MM.1S (cell line): ENCODE measurements at regions not wholly inside any gene's neighbourhood (a gene's known extent, or its start where the extent isn't known, plus 50 kb on each side); places are given as distances from the start of the nearest gene placed in this dataset.
A peak's percentile ranks its signal among the peaks of the same experiment; 100 is the strongest.

Experiments
- DNase-seq: peaks from one replicate; pipeline ENCODE4 v3.0.0-alpha.2; 2015
- H2AFZ ChIP-seq: fragments of 300-600 bp; sonication (generic); 2 replicates; pipeline ENCODE4 v1.6.0; 2016; ENCODE audit warnings: antibody characterized with exemption, low read length
- H3F3A ChIP-seq: fragments of 300-600 bp; sonication (generic); 2 replicates; pipeline ENCODE4 v1.6.1; 2016; ENCODE audit warnings: mild to moderate bottlenecking, antibody characterized with exemption, low read length, moderate library complexity, mixed read lengths; ENCODE audit not compliant: insufficient read depth
- H3K27ac ChIP-seq: fragments of 300-600 bp; sonication (generic); 2 replicates; pipeline ENCODE4 v1.5.1; 2016; ENCODE audit warnings: mild to moderate bottlenecking, low read length
- H3K27me3 ChIP-seq: fragments of 300-600 bp; sonication (generic); replicated peaks from 2 replicates; pipeline ENCODE4 v1.6.0; 2016; ENCODE audit warnings: low read length; ENCODE audit not compliant: insufficient read depth
- H3K36me3 ChIP-seq: fragments of 300-600 bp; sonication (generic); replicated peaks from 2 replicates; pipeline ENCODE4 v1.6.1; 2016; ENCODE audit warnings: mild to moderate bottlenecking, low read length, mixed read lengths; ENCODE audit not compliant: insufficient read depth
- H3K4me1 ChIP-seq: fragments of 300-600 bp; sonication (generic); 2 replicates; pipeline ENCODE4 v1.6.1; 2016; ENCODE audit warnings: low read length, mixed read lengths
- H3K4me2 ChIP-seq: fragments of 300-600 bp; sonication (generic); 2 replicates; pipeline ENCODE4 v1.6.0; 2016; ENCODE audit warnings: low read depth, low read length
- H3K4me3 ChIP-seq: fragments of 300-600 bp; sonication (generic); 2 replicates; pipeline ENCODE4 v1.5.1; 2016; ENCODE audit warnings: low read length, mixed read lengths
- H3K79me2 ChIP-seq: fragments of 300-600 bp; sonication (generic); 2 replicates; pipeline ENCODE4 v1.6.1; 2016; ENCODE audit warnings: mixed run types, low read length, mixed read lengths
- H3K9ac ChIP-seq: fragments of 300-600 bp; sonication (generic); 2 replicates; pipeline ENCODE4 v1.6.1; 2016; ENCODE audit warnings: low read length, mixed read lengths
- H3K9me2 ChIP-seq: fragments of 300-600 bp; sonication (generic); replicated peaks from 2 replicates; pipeline ENCODE4 v1.6.1; 2016; ENCODE audit warnings: mild to moderate bottlenecking, low read length, mixed read lengths; ENCODE audit not compliant: insufficient read depth
- H3K9me3 ChIP-seq: fragments of 300-600 bp; sonication (generic); replicated peaks from 2 replicates; pipeline ENCODE4 v1.6.1; 2016; ENCODE audit warnings: mild to moderate bottlenecking, low read length, mixed read lengths; ENCODE audit not compliant: insufficient read depth
- H4K20me1 ChIP-seq: fragments of 300-600 bp; sonication (generic); 2 replicates; pipeline ENCODE4 v1.6.1; 2016; ENCODE audit warnings: mild to moderate bottlenecking, low read length, moderate library complexity, mixed read lengths; ENCODE audit not compliant: insufficient read depth
- CTCF ChIP-seq: fragments of 300-600 bp; sonication (generic); IDR thresholded peaks from 2 replicates; pipeline ENCODE4 v1.5.1; 2016; ENCODE audit warnings: antibody characterized with exemption, low read length, mixed read lengths
- EZH2 ChIP-seq: fragments of 300-600 bp; sonication (generic); optimal IDR thresholded peaks from 2 replicates; pipeline ENCODE3; 2017; ENCODE audit warnings: low read depth, mild to moderate bottlenecking, antibody characterized with exemption, low read length, mixed read lengths
- EZH2phosphoT487 ChIP-seq: fragments of 300-600 bp; sonication (generic); IDR thresholded peaks from 2 replicates; pipeline ENCODE4 v1.6.1; 2018; ENCODE audit warnings: antibody characterized with exemption, low read length

DNA sequence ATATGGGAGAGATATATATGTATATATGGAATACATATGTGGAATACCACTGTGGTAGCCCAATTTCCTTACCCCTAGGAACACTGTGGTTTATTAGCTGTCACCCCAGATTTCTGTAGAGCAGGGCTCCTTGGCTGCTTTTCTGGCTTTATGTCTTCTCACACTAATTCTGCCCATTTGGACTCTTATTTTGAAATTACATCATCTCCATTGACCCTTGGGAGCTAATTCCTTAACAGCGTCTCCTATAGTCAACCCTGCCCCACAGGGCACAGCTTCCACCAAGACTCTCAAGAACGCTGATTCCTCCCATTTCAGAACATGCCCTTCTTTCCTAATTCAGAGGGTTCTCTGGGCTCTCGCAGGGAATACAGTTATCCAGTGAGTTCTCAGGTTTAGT is 55.4 kb upstream of the TARP start:
- H3K4me1 ChIP-seq = no peaks in the 10 kb centered on the region
- no peak for DNase-seq
- no peaks in the 10 kb centered on the region for H4K20me1 ChIP-seq
- H3K79me2 ChIP-seq = no peaks in the 10 kb centered on the region
- H2AFZ ChIP-seq = no peak overlapping the region
- no peaks in the 10 kb centered on the region for H3K36me3 ChIP-seq
- H3F3A ChIP-seq = no peaks in the 10 kb centered on the region
- H3K9me2 ChIP-seq = no peaks in the 10 kb centered on the region
- H3K27me3 ChIP-seq = no peaks in the 10 kb centered on the region
- no peak for TF ChIP-seq EZH2phosphoT487
- TF ChIP-seq CTCF = no peak
- TF ChIP-seq EZH2 = no peak
- no peaks in the 10 kb centered on the region for H3K9me3 ChIP-seq
- H3K9ac ChIP-seq = no peak overlapping the region
- no peak overlapping the region for H3K4me3 ChIP-seq
- no peak overlapping the region for H3K27ac ChIP-seq
- no peak overlapping the region for H3K4me2 ChIP-seq

DNA sequence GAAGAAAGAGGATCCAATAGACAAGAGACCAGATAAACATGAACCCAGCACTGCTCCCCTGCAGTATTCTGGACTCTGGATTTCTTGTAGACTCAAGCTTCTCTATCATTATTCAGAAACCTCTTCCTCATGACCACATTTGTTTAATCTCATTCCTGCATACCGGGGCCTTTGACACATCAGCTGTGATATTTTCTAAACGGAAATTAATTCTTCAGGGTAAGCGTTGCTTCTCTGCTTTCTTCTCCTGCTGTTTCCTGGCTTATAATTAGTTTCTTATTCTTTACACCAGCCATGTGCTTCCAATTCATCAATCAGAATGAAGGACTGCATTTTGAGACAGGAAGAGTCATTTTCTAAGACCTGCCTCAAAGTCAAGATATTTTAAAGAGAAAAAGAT is 54.2 kb upstream of the TARP start:
- H3K27me3 ChIP-seq = no peaks in the 10 kb centered on the region
- H3K4me2 ChIP-seq = 0 out of 2 replicates have a peak overlapping the region, but pooled peaks have one; percentile 3
- H3K9ac ChIP-seq = no peak overlapping the region
- no peak overlapping the region for H3K4me3 ChIP-seq
- DNase-seq = no peak
- H4K20me1 ChIP-seq = no peaks in the 10 kb centered on the region
- no peaks in the 10 kb centered on the region for H3F3A ChIP-seq
- no peaks in the 10 kb centered on the region for H3K9me3 ChIP-seq
- H3K4me1 ChIP-seq = no peaks in the 10 kb centered on the region
- TF ChIP-seq CTCF (no peak), EZH2 (no peak), EZH2phosphoT487 (no peak)
- no peaks in the 10 kb centered on the region for H3K79me2 ChIP-seq
- no peak overlapping the region for H2AFZ ChIP-seq
- no peaks in the 10 kb centered on the region for H3K9me2 ChIP-seq
- no peaks in the 10 kb centered on the region for H3K36me3 ChIP-seq
- no peak overlapping the region for H3K27ac ChIP-seq
